ENCODE measurements at regions not wholly inside any gene's neighbourhood (a gene's known extent, or its start where the extent isn't known, plus 50 kb on each side); places are given as distances from the start of the nearest gene placed in this dataset.
"Not testable (repeated sequence)": the region's sequence is repeated elsewhere in the genome, so short reads cannot be mapped to it uniquely, and the experiment has no call there.

GRCh38 chrX:23458957-23459356 is 124.3 kb downstream of the PTCHD1 start:
- not testable (repeated sequence) for H2BK15ac ChIP-seq (replicated peaks; ENCODE audit: low read depth); H3K4me2 ChIP-seq (ENCODE audit: low read length); H3K23ac ChIP-seq (ENCODE audit: low read length); H3K4me1 ChIP-seq (ENCODE audit: control insufficient read depth, low read depth, low read length); H3K27me3 ChIP-seq (ENCODE audit: insufficient read depth, low read length, poor library complexity); H3K18ac ChIP-seq (ENCODE audit: low read length); H3K4me3 ChIP-seq (ENCODE audit: low read length); H3K36me3 ChIP-seq (ENCODE audit: control insufficient read depth, insufficient read depth, low read length); H4K8ac ChIP-seq (ENCODE audit: low read depth, low read length); H2AK5ac ChIP-seq (ENCODE audit: low read length); H3K79me2 ChIP-seq (ENCODE audit: control insufficient read depth, insufficient read depth, low read length); H2BK5ac ChIP-seq (ENCODE audit: low read length); H2BK120ac ChIP-seq (ENCODE audit: low read depth, low read length); H3K56ac ChIP-seq (ENCODE audit: low read length); H3K27ac ChIP-seq (ENCODE audit: low read depth, low read length); H4K5ac ChIP-seq (ENCODE audit: low read length); H3K9ac ChIP-seq (ENCODE audit: low read length); H3K79me1 ChIP-seq (ENCODE audit: low read length); DNase-seq; H3K4ac ChIP-seq (ENCODE audit: low read depth, low read length)
- no CpG with 5 or more reads among the region's 13 CpGs for WGBS (ENCODE audit: extremely low coverage, insufficient coverage, low lambda C conversion rate)

- no peak overlapping the region for H3K27ac ChIP-seq (ENCODE audit: low read depth, low read length)
- WGBS (ENCODE audit: extremely low coverage, insufficient coverage, low lambda C conversion rate) = no CpG with 5 or more reads among the region's 3 CpGs
- no peak overlapping the region for H4K5ac ChIP-seq (ENCODE audit: low read length)
- no peak overlapping the region for H3K18ac ChIP-seq (ENCODE audit: low read length)
- no peak overlapping the region for H2AK5ac ChIP-seq (ENCODE audit: low read length)
- no peak overlapping the region for H2BK15ac ChIP-seq (replicated peaks; ENCODE audit: low read depth)
- H3K23ac ChIP-seq (ENCODE audit: low read length) = no peak overlapping the region
- no peaks in the 10 kb centered on the region for H3K36me3 ChIP-seq (ENCODE audit: control insufficient read depth, insufficient read depth, low read length)
- H3K4me1 ChIP-seq (ENCODE audit: control insufficient read depth, low read depth, low read length) = no peaks in the 10 kb centered on the region
- no peak overlapping the region for H3K9ac ChIP-seq (ENCODE audit: low read length)
- H3K79me1 ChIP-seq (ENCODE audit: low read length) = no peaks in the 10 kb centered on the region
- no peak overlapping the region for H3K4me3 ChIP-seq (ENCODE audit: low read length)
- H3K56ac ChIP-seq (ENCODE audit: low read length) = no peak overlapping the region
- no peak overlapping the region for H3K4ac ChIP-seq (ENCODE audit: low read depth, low read length)
- no peaks in the 10 kb centered on the region for H3K27me3 ChIP-seq (ENCODE audit: insufficient read depth, low read length, poor library complexity)
- H4K8ac ChIP-seq (ENCODE audit: low read depth, low read length) = no peak overlapping the region
- DNase-seq = no peak
- H3K4me2 ChIP-seq (ENCODE audit: low read length) = no peak overlapping the region
- H2BK120ac ChIP-seq (ENCODE audit: low read depth, low read length) = no peak overlapping the region
- H3K79me2 ChIP-seq (ENCODE audit: control insufficient read depth, insufficient read depth, low read length) = no peaks in the 10 kb centered on the region
- no peak overlapping the region for H2BK5ac ChIP-seq (ENCODE audit: low read length)
Measured at GRCh38 chrX:23465105-23465791, 130.6 kb downstream of the PTCHD1 start.

- no CpG with 5 or more reads among the region's 2 CpGs for WGBS (ENCODE audit: extremely low coverage, insufficient coverage, low lambda C conversion rate)
- H2AK5ac ChIP-seq (ENCODE audit: low read length) = no peak overlapping the region
- no peak overlapping the region for H3K4me3 ChIP-seq (ENCODE audit: low read length)
- no peaks in the 10 kb centered on the region for H3K4me1 ChIP-seq (ENCODE audit: control insufficient read depth, low read depth, low read length)
- H3K18ac ChIP-seq (ENCODE audit: low read length) = no peak overlapping the region
- no peak overlapping the region for H3K23ac ChIP-seq (ENCODE audit: low read length)
- no peak overlapping the region for H3K4me2 ChIP-seq (ENCODE audit: low read length)
- no peak for DNase-seq
- H2BK5ac ChIP-seq (ENCODE audit: low read length) = no peak overlapping the region
- no peak overlapping the region for H3K4ac ChIP-seq (ENCODE audit: low read depth, low read length)
- no peaks in the 10 kb centered on the region for H3K79me1 ChIP-seq (ENCODE audit: low read length)
- no peak overlapping the region for H3K9ac ChIP-seq (ENCODE audit: low read length)
- H3K79me2 ChIP-seq (ENCODE audit: control insufficient read depth, insufficient read depth, low read length) = no peaks in the 10 kb centered on the region
- no peak overlapping the region for H2BK120ac ChIP-seq (ENCODE audit: low read depth, low read length)
- no peak overlapping the region for H4K5ac ChIP-seq (ENCODE audit: low read length)
- H3K56ac ChIP-seq (ENCODE audit: low read length) = no peak overlapping the region
- H4K8ac ChIP-seq (ENCODE audit: low read depth, low read length) = no peak overlapping the region
- H2BK15ac ChIP-seq (replicated peaks; ENCODE audit: low read depth) = no peak overlapping the region
- no peak overlapping the region for H3K27ac ChIP-seq (ENCODE audit: low read depth, low read length)
- H3K27me3 ChIP-seq (ENCODE audit: insufficient read depth, low read length, poor library complexity) = no peaks in the 10 kb centered on the region
- no peaks in the 10 kb centered on the region for H3K36me3 ChIP-seq (ENCODE audit: control insufficient read depth, insufficient read depth, low read length)
Measured at GRCh38 chrX:23465985-23466384, 131.3 kb downstream of the PTCHD1 start.

- Histone ChIP-seq H3K23ac (ENCODE audit: low read length) (no peak overlapping the region), H2AK5ac (ENCODE audit: low read length) (no peak overlapping the region), H2BK5ac (ENCODE audit: low read length) (no peak overlapping the region), H3K79me1 (ENCODE audit: low read length) (no peaks in the 10 kb centered on the region), H3K36me3 (ENCODE audit: control insufficient read depth, insufficient read depth, low read length) (no peaks in the 10 kb centered on the region), H4K8ac (ENCODE audit: low read depth, low read length) (no peak overlapping the region), H3K27ac (ENCODE audit: low read depth, low read length) (no peak overlapping the region), H3K4me2 (ENCODE audit: low read length) (no peak overlapping the region), H3K27me3 (ENCODE audit: insufficient read depth, low read length, poor library complexity) (no peaks in the 10 kb centered on the region), H3K4me3 (ENCODE audit: low read length) (no peak overlapping the region), H2BK120ac (ENCODE audit: low read depth, low read length) (no peak overlapping the region), H3K4ac (ENCODE audit: low read depth, low read length) (no peak overlapping the region), H3K4me1 (ENCODE audit: control insufficient read depth, low read depth, low read length) (no peaks in the 10 kb centered on the region), H2BK15ac (replicated peaks; ENCODE audit: low read depth) (no peak overlapping the region), H4K5ac (ENCODE audit: low read length) (no peak overlapping the region), H3K56ac (ENCODE audit: low read length) (no peak overlapping the region), H3K9ac (ENCODE audit: low read length) (no peak overlapping the region), H3K18ac (ENCODE audit: low read length) (no peak overlapping the region), H3K79me2 (ENCODE audit: control insufficient read depth, insufficient read depth, low read length) (no peaks in the 10 kb centered on the region)
- no peak for DNase-seq
- WGBS (ENCODE audit: extremely low coverage, insufficient coverage, low lambda C conversion rate) = no CpG with 5 or more reads among the region's 2 CpGs
Measured at GRCh38 chrX:23478056-23478455, 143.4 kb downstream of the PTCHD1 start.

- Histone ChIP-seq H3K4me3 (ENCODE audit: low read length) (no peak overlapping the region), H3K27ac (ENCODE audit: low read depth, low read length) (no peak overlapping the region), H4K5ac (ENCODE audit: low read length) (no peak overlapping the region), H2BK15ac (replicated peaks; ENCODE audit: low read depth) (no peak overlapping the region), H3K4me2 (ENCODE audit: low read length) (no peak overlapping the region), H2BK5ac (ENCODE audit: low read length) (no peak overlapping the region), H2AK5ac (ENCODE audit: low read length) (no peak overlapping the region), H3K4me1 (ENCODE audit: control insufficient read depth, low read depth, low read length) (no peaks in the 10 kb centered on the region), H3K9ac (ENCODE audit: low read length) (no peak overlapping the region), H3K79me2 (ENCODE audit: control insufficient read depth, insufficient read depth, low read length) (no peaks in the 10 kb centered on the region), H3K36me3 (ENCODE audit: control insufficient read depth, insufficient read depth, low read length) (no peaks in the 10 kb centered on the region), H3K27me3 (ENCODE audit: insufficient read depth, low read length, poor library complexity) (no peaks in the 10 kb centered on the region), H2BK120ac (ENCODE audit: low read depth, low read length) (no peak overlapping the region), H3K4ac (ENCODE audit: low read depth, low read length) (no peak overlapping the region), H3K23ac (ENCODE audit: low read length) (no peak overlapping the region), H3K79me1 (ENCODE audit: low read length) (no peaks in the 10 kb centered on the region), H3K18ac (ENCODE audit: low read length) (no peak overlapping the region), H3K56ac (ENCODE audit: low read length) (no peak overlapping the region), H4K8ac (ENCODE audit: low read depth, low read length) (no peak overlapping the region)
- no peak for DNase-seq
- WGBS (ENCODE audit: extremely low coverage, insufficient coverage, low lambda C conversion rate) = no CpG with 5 or more reads among the region's 3 CpGs
Measured at GRCh38 chrX:23478561-23478960, 143.9 kb downstream of the PTCHD1 start.

GRCh38 chrX:23482561-23482960 is 147.9 kb downstream of the PTCHD1 start:
- Histone ChIP-seq H2BK120ac (ENCODE audit: low read depth, low read length) (no peak overlapping the region), H3K27ac (ENCODE audit: low read depth, low read length) (no peak overlapping the region), H2BK5ac (ENCODE audit: low read length) (no peak overlapping the region), H3K79me2 (ENCODE audit: control insufficient read depth, insufficient read depth, low read length) (no peaks in the 10 kb centered on the region), H2BK15ac (replicated peaks; ENCODE audit: low read depth) (no peak overlapping the region), H3K4me3 (ENCODE audit: low read length) (no peak overlapping the region), H3K4me2 (ENCODE audit: low read length) (no peak overlapping the region), H4K5ac (ENCODE audit: low read length) (no peak overlapping the region), H3K27me3 (ENCODE audit: insufficient read depth, low read length, poor library complexity) (no peaks in the 10 kb centered on the region), H3K56ac (ENCODE audit: low read length) (no peak overlapping the region), H3K4ac (ENCODE audit: low read depth, low read length) (no peak overlapping the region), H2AK5ac (ENCODE audit: low read length) (no peak overlapping the region), H3K36me3 (ENCODE audit: control insufficient read depth, insufficient read depth, low read length) (no peaks in the 10 kb centered on the region), H3K18ac (ENCODE audit: low read length) (no peak overlapping the region), H3K9ac (ENCODE audit: low read length) (no peak overlapping the region), H3K4me1 (ENCODE audit: control insufficient read depth, low read depth, low read length) (no peaks in the 10 kb centered on the region), H3K79me1 (ENCODE audit: low read length) (no peaks in the 10 kb centered on the region), H3K23ac (ENCODE audit: low read length) (no peak overlapping the region), H4K8ac (ENCODE audit: low read depth, low read length) (no peak overlapping the region)
- WGBS (ENCODE audit: extremely low coverage, insufficient coverage, low lambda C conversion rate) = no CpG with 5 or more reads among the region's 3 CpGs
- DNase-seq = no peak

All from mesendoderm (in vitro differentiated cells).